Spinal cord (tissue), 9 donors: ENCODE measurements at regions not wholly inside any gene's neighbourhood (a gene's known extent, or its start where the extent isn't known, plus 50 kb on each side); places are given as distances from the start of the nearest gene placed in this dataset.

Experiments
- DNase-seq, 6 donors: peaks; one replicate each; pipeline versions ENCODE4 v3.0.0 to v3.0.0-alpha.2; 2013 to 2015; ENCODE audit warnings: low spot score in 6 of 6, low read depth in 4 of 6
- H3K27ac ChIP-seq: one replicate; pipeline ENCODE4 v1.5.1; 2013; ENCODE audit warnings: low read depth, low read length, control low read depth
- H3K27me3 ChIP-seq: one replicate; pipeline ENCODE4 v1.6.1; 2013; ENCODE audit warnings: low read length; ENCODE audit not compliant: control insufficient read depth, insufficient read depth
- H3K36me3 ChIP-seq: one replicate; pipeline ENCODE4 v1.6.1; 2013; ENCODE audit warnings: low read length; ENCODE audit not compliant: control insufficient read depth, insufficient read depth
- H3K4me1 ChIP-seq: one replicate; pipeline ENCODE4 v1.6.1; 2013; ENCODE audit warnings: low read length; ENCODE audit not compliant: control insufficient read depth, insufficient read depth
- H3K4me3 ChIP-seq: one replicate; pipeline ENCODE4 v1.5.1; 2013; ENCODE audit warnings: low read depth, low read length, control low read depth
- H3K9me3 ChIP-seq: one replicate; pipeline ENCODE4 v1.6.1; 2013; ENCODE audit warnings: low read length; ENCODE audit not compliant: control insufficient read depth, insufficient read depth
- WGBS: methylation state at CpG from one replicate; pipeline ENCODE4 v1.1.5; 2013; ENCODE audit warnings: missing lambda C conversion rate; ENCODE audit not compliant: insufficient coverage; 5-methylcytosine and 5-hydroxymethylcytosine counted together
- donor health status: healthy.

DNA sequence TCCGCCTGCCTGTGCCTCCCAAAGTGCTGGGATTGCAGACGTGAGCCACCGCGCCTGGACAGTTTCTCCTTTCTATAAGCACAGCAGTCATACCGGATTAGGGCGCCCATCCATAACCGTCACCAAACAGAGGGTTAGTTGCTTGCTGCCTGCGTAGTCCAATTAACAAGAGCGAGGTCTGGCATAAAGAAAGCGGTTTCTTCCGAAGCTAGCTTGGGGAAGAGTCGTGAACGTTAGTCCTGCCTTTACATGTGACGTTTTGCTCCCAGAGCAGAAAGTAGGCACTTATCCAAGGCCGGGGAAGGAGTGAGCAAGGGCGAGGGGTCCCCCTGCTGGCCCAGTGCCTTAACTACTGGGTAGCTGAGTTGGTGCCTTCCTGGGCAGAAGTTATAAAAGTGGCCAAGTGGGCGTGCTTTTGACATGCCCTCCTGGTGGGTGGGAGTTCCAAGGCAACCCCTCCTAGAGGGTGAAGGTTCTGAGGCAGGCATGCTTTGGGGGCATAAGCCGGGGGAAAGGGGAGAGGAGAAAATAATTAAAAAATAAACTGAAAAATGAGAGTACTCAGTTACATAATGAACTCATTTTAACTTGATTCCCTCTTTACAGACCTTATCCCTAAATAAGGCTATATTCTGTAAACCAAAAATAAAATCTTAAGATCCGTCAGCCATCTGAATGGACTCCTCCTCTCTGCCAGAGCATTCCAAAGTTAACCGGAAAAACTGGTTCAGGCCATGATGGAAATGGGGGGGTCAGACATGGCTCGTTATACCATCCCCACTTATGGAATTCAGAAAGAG lies 88.0 kb downstream of the FAM217A start:
- peak; percentile 77 to 96 (median 82) for DNase-seq
- H3K27me3 ChIP-seq = no peaks in the 10 kb centered on the region
- no peak overlapping the region for H3K27ac ChIP-seq
- H3K4me3 ChIP-seq = peak overlapping the region; percentile 33
- no peaks in the 10 kb centered on the region for H3K36me3 ChIP-seq
- 12% methylated on average over 14 of the region's 21 CpGs for WGBS
- H3K4me1 ChIP-seq = peaks cover 20% of the 10 kb centered on the region
- no peaks in the 10 kb centered on the region for H3K9me3 ChIP-seq

DNA sequence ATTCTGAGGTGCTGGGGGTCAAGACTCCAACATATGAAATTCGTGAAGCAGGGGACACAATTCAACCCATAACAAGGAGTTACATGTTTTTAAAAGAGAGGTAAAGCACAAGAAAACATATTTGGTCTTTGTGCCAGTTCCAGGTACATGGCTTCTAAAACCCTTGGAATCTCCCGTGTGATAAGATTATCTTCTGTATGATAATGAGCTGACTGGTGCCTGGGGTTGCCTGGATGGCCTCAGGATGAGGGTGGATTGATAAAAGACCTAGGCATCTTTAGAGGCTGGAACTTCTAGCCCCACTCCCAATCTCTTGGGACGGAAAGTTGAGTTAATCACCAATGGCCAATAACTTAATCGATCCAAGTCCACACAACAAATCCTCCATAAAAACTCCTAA lies 87.0 kb downstream of the FAM217A start:
- no peak for DNase-seq
- Histone ChIP-seq H3K4me1 (peaks cover 20% of the 10 kb centered on the region), H3K36me3 (no peaks in the 10 kb centered on the region), H3K27ac (no peak overlapping the region), H3K27me3 (no peaks in the 10 kb centered on the region), H3K4me3 (no peak overlapping the region), H3K9me3 (no peaks in the 10 kb centered on the region)
- WGBS = 100% methylated on average over 1 of the region's 4 CpGs

DNA sequence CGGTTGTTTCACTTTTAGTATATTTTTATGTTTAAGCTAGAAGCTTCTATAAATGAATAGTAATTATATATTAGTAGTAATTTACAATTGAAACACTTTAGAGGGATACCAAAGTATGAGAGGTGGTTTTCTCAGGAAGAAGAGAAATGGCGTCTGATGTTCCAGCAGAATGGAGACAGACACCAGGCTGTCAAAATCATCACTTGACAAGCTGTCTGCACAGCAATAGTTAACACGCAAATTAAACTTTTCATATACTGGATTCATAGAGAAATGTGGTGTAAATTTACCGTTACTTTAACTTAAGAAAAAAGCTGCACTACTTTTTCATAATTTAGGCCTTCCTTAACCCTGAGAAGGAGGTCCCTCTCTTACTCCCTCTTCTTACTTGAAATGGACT lies 82.6 kb downstream of the FAM217A start:
- no CpG with 5 or more reads among the region's 4 CpGs for WGBS
- no peaks in the 10 kb centered on the region for H3K9me3 ChIP-seq
- DNase-seq = no peak
- H3K27ac ChIP-seq = peak overlapping the region; percentile 86
- no peaks in the 10 kb centered on the region for H3K36me3 ChIP-seq
- H3K4me3 ChIP-seq = no peak overlapping the region
- no peaks in the 10 kb centered on the region for H3K27me3 ChIP-seq
- H3K4me1 ChIP-seq = peaks cover 6% of the 10 kb centered on the region

DNA sequence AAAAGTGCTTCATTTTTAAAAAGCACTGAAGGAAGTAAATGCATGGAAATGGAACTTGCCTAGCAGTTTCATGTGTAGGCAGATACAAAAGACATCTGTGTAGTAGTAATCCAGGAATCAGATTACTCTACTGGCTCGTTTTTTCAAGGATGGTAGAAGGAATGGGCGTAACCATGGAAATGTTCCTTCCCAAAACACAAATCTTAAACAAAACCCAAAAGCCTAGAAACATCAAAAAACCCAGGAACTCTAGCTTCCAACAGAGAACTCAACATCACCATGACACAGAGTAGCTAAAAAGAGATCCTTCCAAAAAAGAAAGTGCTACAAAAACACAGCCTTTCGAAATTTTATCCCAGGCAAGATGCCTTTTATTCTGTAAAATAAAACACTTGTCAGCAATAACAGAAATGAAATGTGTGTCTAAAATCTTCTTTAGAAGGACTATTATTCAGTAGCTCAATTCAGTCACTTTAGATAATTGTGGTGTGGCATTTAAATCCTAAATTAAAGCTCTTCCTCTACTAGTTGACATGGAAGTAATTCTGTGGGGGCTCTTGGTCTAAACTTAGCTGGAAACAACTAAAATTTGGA lies 81.7 kb downstream of the FAM217A start:
- no CpG with 5 or more reads among the region's 3 CpGs for WGBS
- Histone ChIP-seq H3K27ac (peak overlapping the region; percentile 86), H3K4me3 (peak overlapping the region; percentile 12), H3K36me3 (no peaks in the 10 kb centered on the region), H3K27me3 (no peaks in the 10 kb centered on the region), H3K9me3 (no peaks in the 10 kb centered on the region), H3K4me1 (peaks cover 6% of the 10 kb centered on the region)
- peak in 4 of 6 donors; percentile 31 to 83 (median 60) for DNase-seq

- H3K36me3 ChIP-seq = peaks cover 3% of the 10 kb centered on the region
- no peaks in the 10 kb centered on the region for H3K27me3 ChIP-seq
- DNase-seq = no peak
- no peak overlapping the region for H3K27ac ChIP-seq
- peaks cover 3% of the 10 kb centered on the region for H3K4me1 ChIP-seq
- H3K4me3 ChIP-seq = no peak overlapping the region
- no peaks in the 10 kb centered on the region for H3K9me3 ChIP-seq
- no CpG with 5 or more reads among the region's 4 CpGs for whole genome bisulfite sequencing
Observed at GRCh38 chr6:3999800-4000661, 78.9 kb downstream of the FAM217A start.

GRCh38 chr6:4004249-4004648 lies 74.7 kb downstream of the FAM217A start:
- Histone ChIP-seq H3K4me3 (no peak overlapping the region), H3K27ac (no peak overlapping the region), H3K27me3 (no peaks in the 10 kb centered on the region), H3K36me3 (peaks cover 3% of the 10 kb centered on the region), H3K9me3 (no peaks in the 10 kb centered on the region), H3K4me1 (no peaks in the 10 kb centered on the region)
- 100% methylated on average over 1 of the region's 3 CpGs for WGBS
- no peak for DNase-seq

- Histone ChIP-seq H3K27ac (no peak overlapping the region), H3K9me3 (no peaks in the 10 kb centered on the region)
- WGBS = no CpG with 5 or more reads among the region's 3 CpGs
Observed at GRCh38 chr6:4008324-4009047, 70.5 kb downstream of the FAM217A start.

GRCh38 chr6:4009486-4009885 lies 69.5 kb downstream of the FAM217A start:
- no peak for DNase-seq
- WGBS = no CpG with 5 or more reads among the region's 8 CpGs
- Histone ChIP-seq H3K36me3 (peaks cover 3% of the 10 kb centered on the region), H3K4me1 (no peaks in the 10 kb centered on the region), H3K27me3 (no peaks in the 10 kb centered on the region), H3K4me3 (no peak overlapping the region), H3K9me3 (no peaks in the 10 kb centered on the region), H3K27ac (no peak overlapping the region)

More at GRCh38 chr6:4008324-4009047, 70.5 kb downstream of the FAM217A start:
- Histone ChIP-seq H3K4me1 (no peaks in the 10 kb centered on the region), H3K4me3 (no peak overlapping the region), H3K27me3 (no peaks in the 10 kb centered on the region), H3K36me3 (no peaks in the 10 kb centered on the region)
- peak in 3 of 6 donors; percentile 51 to 91 (median 79) for DNase-seq

- no CpG with 5 or more reads among the region's 2 CpGs for WGBS
Observed at GRCh38 chr6:4010048-4010447, 68.9 kb downstream of the FAM217A start.

More at GRCh38 chr6:4010048-4010447, 68.9 kb downstream of the FAM217A start:
- H3K4me1 ChIP-seq = no peaks in the 10 kb centered on the region
- no peak overlapping the region for H3K27ac ChIP-seq
- H3K9me3 ChIP-seq = no peaks in the 10 kb centered on the region
- H3K4me3 ChIP-seq = no peak overlapping the region
- peaks cover 3% of the 10 kb centered on the region for H3K36me3 ChIP-seq
- DNase-seq = no peak
- no peaks in the 10 kb centered on the region for H3K27me3 ChIP-seq
